GM10248 (cell line): ENCODE measurements at regions not wholly inside any gene's neighbourhood (a gene's known extent, or its start where the extent isn't known, plus 50 kb on each side); places are given as distances from the start of the nearest gene placed in this dataset.

Source experiments
- CTCF ChIA-PET: fragments of 300-600 bp; sonication (Branson Sonifier 250); formaldehyde crosslinking; extraction: SDS; loops from one replicate; lab custom pipeline; 2021; ENCODE audit warnings: antibody characterized with exemption; lab: Yijun Ruan, JAX
- POLR2A ChIA-PET: fragments of 350-650 bp; sonication (Branson Sonifier 250); formaldehyde crosslinking; extraction: SDS; loops from one replicate; lab custom pipeline; 2020; ENCODE audit warnings: antibody characterized with exemption; lab: Yijun Ruan, JAX
- DNase-seq: peaks from one replicate; pipeline ENCODE4 v3.0.0; 2012; ENCODE audit errors: extremely low spot score
- TF ChIP-seq, protein P1 (sequence below): IDR thresholded peaks from 2 replicates; pipeline ENCODE4 v1.5.1; 2012; ENCODE audit warnings: mild to moderate bottlenecking, low read depth; ENCODE audit errors: extremely low read depth, missing control alignments, control extremely low read depth

DNA sequence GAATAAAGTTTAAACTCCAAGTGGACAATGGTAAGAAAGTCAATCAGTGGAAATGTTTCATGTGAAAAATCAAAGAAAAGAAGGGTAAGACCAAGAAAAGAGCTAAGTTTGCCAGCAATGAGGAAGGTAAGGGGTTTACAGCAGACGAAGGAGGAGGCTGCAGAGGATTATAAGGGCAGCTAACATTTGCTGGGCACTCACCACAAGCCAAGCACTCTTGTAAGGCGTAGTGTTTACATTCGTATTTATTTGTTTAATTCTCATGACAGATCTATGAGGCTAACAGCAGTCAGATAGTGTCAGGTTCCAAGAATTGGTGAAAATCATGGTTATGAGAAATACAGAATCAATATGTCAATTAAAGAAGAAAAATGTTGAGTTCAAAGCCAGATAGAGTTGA is 75.2 kb upstream of the NGF start:
- DNase-seq, result no peak
- TF ChIP-seq, protein P1, sequence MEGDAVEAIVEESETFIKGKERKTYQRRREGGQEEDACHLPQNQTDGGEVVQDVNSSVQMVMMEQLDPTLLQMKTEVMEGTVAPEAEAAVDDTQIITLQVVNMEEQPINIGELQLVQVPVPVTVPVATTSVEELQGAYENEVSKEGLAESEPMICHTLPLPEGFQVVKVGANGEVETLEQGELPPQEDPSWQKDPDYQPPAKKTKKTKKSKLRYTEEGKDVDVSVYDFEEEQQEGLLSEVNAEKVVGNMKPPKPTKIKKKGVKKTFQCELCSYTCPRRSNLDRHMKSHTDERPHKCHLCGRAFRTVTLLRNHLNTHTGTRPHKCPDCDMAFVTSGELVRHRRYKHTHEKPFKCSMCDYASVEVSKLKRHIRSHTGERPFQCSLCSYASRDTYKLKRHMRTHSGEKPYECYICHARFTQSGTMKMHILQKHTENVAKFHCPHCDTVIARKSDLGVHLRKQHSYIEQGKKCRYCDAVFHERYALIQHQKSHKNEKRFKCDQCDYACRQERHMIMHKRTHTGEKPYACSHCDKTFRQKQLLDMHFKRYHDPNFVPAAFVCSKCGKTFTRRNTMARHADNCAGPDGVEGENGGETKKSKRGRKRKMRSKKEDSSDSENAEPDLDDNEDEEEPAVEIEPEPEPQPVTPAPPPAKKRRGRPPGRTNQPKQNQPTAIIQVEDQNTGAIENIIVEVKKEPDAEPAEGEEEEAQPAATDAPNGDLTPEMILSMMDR, result no peak
- POLR2A ChIA-PET, result no interaction called here
- CTCF ChIA-PET, result no interaction called here

DNA sequence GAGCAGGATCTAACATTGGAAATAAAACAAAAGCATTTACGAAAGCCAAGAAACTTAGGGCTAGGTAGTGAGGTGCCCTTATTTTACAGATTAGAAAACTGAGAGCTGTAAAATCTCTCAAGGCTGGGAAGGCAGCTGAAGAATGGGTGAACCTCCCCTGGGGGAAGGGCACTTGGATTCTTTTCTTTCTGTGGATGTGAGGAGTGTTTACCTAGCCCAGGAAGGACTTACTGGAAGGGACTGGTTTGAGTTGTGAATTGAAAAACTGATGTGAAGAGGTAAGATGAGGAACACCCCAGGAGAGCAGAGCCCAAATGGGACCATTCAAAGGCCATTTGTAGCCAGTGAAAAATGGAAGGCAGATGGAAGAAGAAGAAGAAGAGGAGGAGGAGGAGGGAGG is 74.7 kb upstream of the NGF start:
- ChIA-PET POLR2A (no interaction called here), CTCF (no interaction called here)
- TF ChIP-seq, protein P1, result no peak
- no peak for DNase-seq

DNA sequence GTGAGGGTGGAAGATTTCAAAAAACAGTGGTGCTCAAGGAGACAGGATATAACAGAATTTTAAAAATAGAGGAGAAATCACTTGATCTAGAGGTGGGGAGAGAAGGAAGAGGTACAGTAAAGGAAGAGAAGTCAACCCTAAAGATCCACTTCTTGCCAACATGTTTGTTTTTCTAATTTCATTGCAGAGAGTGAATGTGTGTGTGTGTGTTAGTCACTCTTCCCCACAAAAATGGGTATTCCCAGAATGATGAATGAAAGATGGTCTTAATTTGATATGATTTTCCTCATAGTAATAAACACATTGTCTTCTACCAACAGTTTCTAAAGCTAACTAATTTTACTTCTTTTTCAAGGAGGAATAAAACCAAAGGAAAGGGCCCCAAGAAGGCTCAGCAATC is 74.2 kb upstream of the NGF start:
- DNase-seq, result no peak
- TF ChIP-seq, protein P1, result no peak
- ChIA-PET CTCF (no interaction called here), POLR2A (no interaction called here)

DNA sequence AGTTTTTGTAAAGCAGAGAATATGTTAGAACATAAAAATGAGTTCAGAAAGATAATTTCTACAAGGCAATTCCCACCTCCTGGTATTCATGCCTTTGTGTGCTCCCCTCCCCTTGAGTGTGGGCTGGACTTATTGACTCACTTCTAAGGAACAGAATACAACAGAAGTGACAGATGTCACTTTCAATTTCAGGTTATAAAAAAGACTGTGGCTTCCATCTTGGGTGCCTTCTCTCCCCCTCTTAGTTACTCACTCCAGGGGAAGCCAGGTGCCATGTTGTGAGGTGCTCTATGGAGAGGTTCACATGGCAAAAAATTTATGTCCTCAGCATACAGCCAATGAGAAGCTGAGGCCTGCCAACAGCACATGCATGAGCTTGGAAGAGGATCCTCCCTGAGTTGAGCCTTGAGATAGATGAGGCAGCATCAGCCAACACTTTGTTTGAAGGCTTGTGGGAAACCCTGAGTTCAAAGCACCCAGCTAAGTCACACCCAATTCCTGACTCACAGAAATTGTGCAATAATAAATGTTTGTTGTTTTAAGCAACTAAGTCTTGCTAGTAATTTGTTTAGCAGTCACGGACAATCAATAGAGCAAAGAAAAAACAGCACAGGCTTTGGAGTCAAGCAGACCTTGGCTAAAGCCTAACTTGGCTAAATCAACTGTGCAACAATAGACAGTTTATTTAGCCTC is 73.5 kb upstream of the NGF start:
- ChIA-PET CTCF (no interaction called here), POLR2A (no interaction called here)
- TF ChIP-seq, protein P1, result no peak
- DNase-seq, result no peak

DNA sequence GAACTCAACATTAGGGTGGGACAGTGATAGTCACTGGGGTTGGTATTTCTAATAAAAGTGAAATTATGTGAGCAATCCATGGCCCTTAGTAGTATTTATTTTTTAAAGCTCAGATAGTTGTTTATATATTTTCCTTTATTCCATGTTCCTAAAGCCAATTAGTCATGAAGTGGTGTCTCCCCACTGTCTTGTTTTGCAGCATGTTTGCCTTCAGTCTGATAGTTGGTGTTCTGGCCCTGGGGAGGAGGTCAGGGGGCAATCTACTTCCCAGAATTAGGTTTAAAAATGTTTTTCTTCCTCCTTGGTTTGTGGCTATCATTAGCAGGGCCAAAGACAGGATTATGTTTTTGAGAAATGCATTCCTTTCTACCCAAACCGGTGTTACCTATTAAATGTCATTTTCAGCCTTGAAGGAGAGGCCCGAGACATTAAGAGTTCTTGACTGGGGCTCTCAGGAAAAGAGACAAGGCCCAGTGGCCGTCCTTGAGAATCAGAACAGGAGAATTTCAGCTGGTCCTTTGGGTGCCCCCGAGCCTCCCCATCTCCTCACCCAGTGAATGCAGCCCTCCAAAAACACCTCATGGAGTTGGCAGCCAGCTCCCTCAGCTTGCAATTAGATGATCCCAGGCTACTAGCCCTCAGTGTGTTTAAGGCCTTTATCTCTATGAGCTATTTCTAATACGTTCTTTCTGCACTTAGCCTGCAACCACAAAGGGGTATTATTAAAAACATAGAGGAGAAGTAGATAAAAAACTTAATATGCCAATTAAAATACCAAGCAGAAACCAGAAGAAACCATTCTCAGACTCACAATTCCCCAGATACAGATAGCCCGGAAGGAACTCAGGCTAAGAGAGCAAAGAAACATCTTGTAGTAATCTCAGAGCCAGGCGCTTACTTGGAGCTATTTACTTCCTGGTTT is 71.3 kb upstream of the NGF start:
- CTCF ChIA-PET, result interaction anchor here (0.9 to 1.2 kb wide), 2 partner anchors 120 to 186 kb away, joined by 3 read pairs; no protein-coding TSS in a partner anchor
- TF ChIP-seq, protein P1, result no peak
- no peak for DNase-seq
- POLR2A ChIA-PET, result no interaction called here

DNA sequence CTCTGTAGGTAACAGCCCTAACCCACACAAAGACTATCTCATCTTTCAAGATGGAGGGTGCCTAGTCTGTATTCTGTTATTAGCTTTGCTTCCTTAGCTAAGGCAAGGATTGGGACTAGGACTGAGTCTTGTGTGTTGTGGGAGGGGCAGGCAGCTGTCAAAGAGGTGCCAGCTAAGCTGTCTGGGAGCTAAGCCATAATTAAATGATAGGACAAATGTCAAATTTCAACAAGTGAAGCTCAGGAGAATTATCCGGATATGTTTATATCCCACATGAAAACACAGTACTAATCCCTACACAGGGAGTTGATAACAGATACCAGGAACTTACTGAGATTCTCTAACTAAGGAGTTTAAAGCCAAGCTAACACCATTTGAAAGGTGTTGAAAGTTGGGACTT is 70.5 kb upstream of the NGF start:
- TF ChIP-seq, protein P1, result no peak
- ChIA-PET POLR2A (no interaction called here), CTCF (interaction anchor here (0.9 kb wide), 1 partner anchor 119 kb away, joined by 3 read pairs; no protein-coding TSS in a partner anchor)
- DNase-seq, result no peak
